K562 (cell line): ENCODE measurements at regions not wholly inside any gene's neighbourhood (a gene's known extent, or its start where the extent isn't known, plus 50 kb on each side); places are given as distances from the start of the nearest gene placed in this dataset.

ENCODE experiments used
- ATAC-seq: fragments of 200-7000 bp; cut with Tn5 transposase; 3 replicates; pipeline ENCODE4 v1.9.1; 2020; ENCODE audit warnings: moderate library complexity
- BruUV-seq: library from RNA; stranded (reverse); fragments of 400-500 nt; replicated peaks from 2 replicates; lab custom pipeline; 2021; lab: Mats Ljungman, UMichigan
- CTCF ChIA-PET: fragments of 300-600 bp; formaldehyde crosslinking; extraction: SDS; loops from one replicate; lab custom pipeline; 2021; ENCODE audit warnings: low intra/inter-chr PET ratio; lab: Yijun Ruan, JAX
- POLR2A ChIA-PET: fragments of 300-600, 350-650 bp; sonication (Branson Sonifier 250); formaldehyde crosslinking; extraction: SDS; loops from one replicate; lab custom pipeline; 2021; ENCODE audit warnings: antibody characterized with exemption, inconsistent platforms; lab: Yijun Ruan, JAX
- DNase-seq, 4 experiments: peaks; one replicate each; pipeline versions ENCODE4 v3.0.0 to v3.0.0-alpha.2; 2011 to 2018; ENCODE audit warnings: low spot score in 3 of 4, mixed read lengths in 3 of 4; ENCODE audit errors: extremely low read depth in 1 of 4
- FAIRE-seq: peaks from 2 replicates; lab custom pipeline; 2011; peaks lifted over from hg19 to GRCh38; lab: Jason Lieb, UNC
- H2AFZ ChIP-seq: 2 replicates; pipeline ENCODE4 v1.6.0; 2011; ENCODE audit warnings: low read depth, low read length, control low read depth, inconsistent platforms
- H3K27ac ChIP-seq: fragments of 200-600 bp; 3 replicates; pipeline ENCODE4 v1.8.0; 2011; ENCODE audit warnings: low read depth, mild to moderate bottlenecking, control low read depth, inconsistent platforms, low read length, moderate library complexity, mixed read lengths; ENCODE audit errors: extremely low read depth
- H3K27me3 ChIP-seq, 2 experiments: fragments of 300-600 bp in 1 of 2; 2 replicates in 1 of 2; 3 replicates in 1 of 2; pipeline versions ENCODE4 v1.6.0 to v1.8.0; 2011; ENCODE audit warnings: inconsistent platforms in 2 of 2, low read length in 2 of 2, mild to moderate bottlenecking in 1 of 2, mixed read lengths in 1 of 2, moderate library complexity in 1 of 2; ENCODE audit not compliant: control insufficient read depth in 2 of 2, insufficient read depth in 2 of 2
- H3K36me3 ChIP-seq: fragments of 300-600 bp; 3 replicates; pipeline ENCODE4 v1.8.0; 2011; ENCODE audit warnings: mild to moderate bottlenecking, low read length, inconsistent platforms; ENCODE audit not compliant: control insufficient read depth, insufficient read depth
- H3K4me1 ChIP-seq, 2 experiments: fragments of 200-600 bp in 1 of 2; replicated peaks in 1 of 2; 2 replicates in 1 of 2; 3 replicates in 1 of 2; pipeline versions ENCODE4 v1.5.1 to v1.8.0; 2011; ENCODE audit warnings: inconsistent platforms in 2 of 2, low read length in 2 of 2, mild to moderate bottlenecking in 1 of 2, mixed read lengths in 1 of 2, moderate library complexity in 1 of 2; ENCODE audit not compliant: control insufficient read depth in 2 of 2, insufficient read depth in 2 of 2
- H3K4me2 ChIP-seq: 2 replicates; pipeline ENCODE4 v1.6.1; 2011; ENCODE audit warnings: low read length, control low read depth, inconsistent platforms, mixed read lengths; ENCODE audit not compliant: insufficient read depth
- H3K4me3 ChIP-seq: fragments of 200-600 bp; sonication (generic), shearing (Covaris generic); 2 replicates; pipeline ENCODE4 v1.5.1; 2016; ENCODE audit warnings: control low read depth, inconsistent platforms
- H3K79me2 ChIP-seq: fragments of 200-600 bp; 3 replicates; pipeline ENCODE4 v1.8.0; 2011; ENCODE audit warnings: low read length, inconsistent platforms; ENCODE audit not compliant: control insufficient read depth, insufficient read depth
- H3K9ac ChIP-seq, 2 experiments: 2 replicates each; pipeline versions ENCODE4 v1.6.0 to v1.6.1; 2011; ENCODE audit warnings: low read depth in 2 of 2, low read length in 2 of 2, control low read depth in 1 of 2, inconsistent platforms in 1 of 2, mild to moderate bottlenecking in 1 of 2, mixed read lengths in 1 of 2; ENCODE audit not compliant: insufficient read depth in 1 of 2
- H3K9me1 ChIP-seq: one replicate; pipeline ENCODE4 v1.6.0; 2011; ENCODE audit warnings: inconsistent platforms, mild to moderate bottlenecking, low read length, moderate library complexity; ENCODE audit not compliant: control insufficient read depth, insufficient read depth
- H3K9me3 ChIP-seq: replicated peaks from 2 replicates; pipeline ENCODE4 v1.5.1; 2011; ENCODE audit warnings: low read depth, low read length, inconsistent platforms; ENCODE audit not compliant: control insufficient read depth, insufficient read depth
- H4K20me1 ChIP-seq: replicated peaks from 2 replicates; pipeline ENCODE4 v1.6.1; 2011; ENCODE audit warnings: low read length, inconsistent platforms, mixed read lengths; ENCODE audit not compliant: control insufficient read depth, insufficient read depth
- FOSL1 ChIP-seq: fragments of 200-800 bp; sonication (Bioruptor generic); conservative IDR thresholded peaks from 2 replicates; pipeline ENCODE4 v1.6.1; 2016; ENCODE audit warnings: missing genetic modification characterization, missing compliant biosample characterization
- FOXA3 ChIP-seq, 2 experiments: fragments of 450-650 bp in 1 of 2; sonication (generic) in 1 of 2; formaldehyde crosslinking; IDR thresholded peaks in 1 of 2; conservative IDR thresholded peaks in 1 of 2; 2 replicates each; pipeline versions ENCODE4 v1.4.0 to v1.8.0; 2020 to 2022; ENCODE audit warnings: mild to moderate bottlenecking in 2 of 2, missing genetic modification reagents in 1 of 2
- GABPA ChIP-seq: fragments of 200-800 bp; sonication (Bioruptor generic); conservative IDR thresholded peaks from 2 replicates; pipeline ENCODE4 v1.6.1; 2016; ENCODE audit warnings: low read depth, missing genetic modification characterization, missing compliant biosample characterization
- KDM2B ChIP-seq: fragments of 250-450 bp; sonication (Bioruptor Pico); IDR thresholded peaks from 2 replicates; pipeline ENCODE4 v1.8.0; 2021; ENCODE audit warnings: mild to moderate bottlenecking, moderate library complexity
- NONO ChIP-seq, 2 experiments: fragments of 200-400 bp in 1 of 2; fragments of 450-650 bp in 1 of 2; formaldehyde crosslinking in 1 of 2; IDR thresholded peaks; 2 replicates each; pipeline ENCODE4 v1.6.1; 2017; ENCODE audit warnings: low read depth in 2 of 2, mild to moderate bottlenecking in 2 of 2, moderate library complexity in 2 of 2, low read length in 1 of 2
- SMAD3 ChIP-seq: fragments of 450-650 bp; formaldehyde crosslinking; conservative IDR thresholded peaks from 2 replicates; pipeline ENCODE4 v1.4.0; 2020; ENCODE audit warnings: mild to moderate bottlenecking
- SMC3 ChIP-seq: conservative IDR thresholded peaks from 2 replicates; pipeline ENCODE4 v1.6.1; 2011; ENCODE audit warnings: low read depth, low read length, improper control_type of control experiment; ENCODE audit not compliant: insufficient read depth
- TRIM28 ChIP-seq: fragments of 450-650 bp; IDR thresholded peaks from 2 replicates; pipeline ENCODE4 v1.6.1; 2017
- ZFP30 ChIP-seq: fragments of 250-450 bp; sonication (Bioruptor Pico); IDR thresholded peaks from 2 replicates; pipeline ENCODE4 v1.8.0; 2022; ENCODE audit warnings: moderate library complexity, mild to moderate bottlenecking, inconsistent platforms, borderline replicate concordance
- ZNF274 ChIP-seq: IDR thresholded peaks from 2 replicates; pipeline ENCODE4 v1.6.1; 2011; ENCODE audit warnings: low read depth, mild to moderate bottlenecking, low read length, moderate library complexity, borderline replicate concordance
- ZNF717 ChIP-seq: fragments of 250-450 bp; sonication (Bioruptor Pico); IDR thresholded peaks from 2 replicates; pipeline ENCODE4 v1.5.0; 2021
- ZNF76 ChIP-seq: fragments of 250-450 bp; sonication (Bioruptor Pico); IDR thresholded peaks from 2 replicates; pipeline ENCODE4 v1.4.0; 2020; ENCODE audit warnings: mild to moderate bottlenecking, moderate library complexity, borderline replicate concordance
- ZZZ3 ChIP-seq: fragments of 450-650 bp; IDR thresholded peaks from 2 replicates; pipeline ENCODE4 v1.6.1; 2016; ENCODE audit warnings: antibody characterized with exemption, mild to moderate bottlenecking, moderate library complexity
- WGBS: fragments of 100-300 bp; shearing (Covaris generic); methylation state at CpG from one replicate; pipeline ENCODE4 v1.1.6; 2016; ENCODE audit warnings: low coverage, mixed read lengths; ENCODE audit not compliant: insufficient coverage; ENCODE audit errors: missing lambda C conversion rate; 5-methylcytosine and 5-hydroxymethylcytosine counted together
- in situ Hi-C: fragments of 300-500 bp; cut with MboI; formaldehyde crosslinking; loops from 4 replicates; pipeline ENCODE4 v1.15.0; 2018; ENCODE audit warnings: inconsistent platforms, mixed read lengths
- intact Hi-C: fragments of 100-400 bp; cut with micrococcal nuclease; formaldehyde crosslinking; loops from 2 replicates; pipeline ENCODE4 v1.14.2; 2022
- TF ChIP-seq, protein P1 (sequence below): fragments of 450-650 bp; IDR thresholded peaks from 2 replicates; pipeline ENCODE4 v1.6.1; 2017; ENCODE audit warnings: antibody characterized with exemption, mild to moderate bottlenecking
- TF ChIP-seq, protein P2 (sequence below): fragments of 250-450 bp; sonication (Bioruptor Pico); IDR thresholded peaks from 2 replicates; pipeline ENCODE4 v1.5.0; 2021

DNA sequence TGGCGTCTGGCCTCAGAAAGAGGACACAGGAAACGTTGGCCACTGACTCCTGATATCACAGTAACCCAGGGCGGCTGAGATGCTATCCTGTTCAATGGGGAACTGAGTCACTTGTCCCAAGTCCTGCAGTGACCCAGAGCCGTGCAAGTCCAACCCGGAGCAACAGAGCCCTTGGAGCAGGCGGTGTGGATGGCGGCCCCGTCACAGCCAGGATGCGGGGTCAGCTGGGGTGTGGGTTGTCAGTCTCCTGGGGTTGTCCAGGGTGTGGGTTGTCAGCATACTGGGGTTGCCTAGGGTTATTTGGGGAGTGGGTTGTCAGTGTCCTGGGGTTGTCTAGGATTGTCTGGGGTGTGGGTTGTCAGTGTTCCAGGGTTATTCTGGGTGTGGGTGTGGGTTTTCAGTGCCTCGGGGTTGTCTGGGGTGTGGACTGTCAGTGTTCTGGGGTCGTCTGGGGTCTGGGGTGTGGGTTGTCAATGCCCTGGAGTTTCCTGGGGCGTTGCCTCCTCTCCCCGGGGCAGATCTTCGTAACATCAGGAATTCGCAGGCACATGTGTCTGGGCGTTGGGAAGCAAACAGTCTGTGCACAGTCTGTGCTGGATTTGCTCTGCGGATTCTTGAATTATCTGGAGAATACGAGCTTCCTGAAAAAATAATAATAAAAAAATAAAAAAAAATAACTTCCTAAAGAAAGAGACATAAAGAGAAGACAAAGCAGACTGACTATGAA, 257.5 kb downstream of the PARP8 start:
- TF ChIP-seq SMC3, result no peak
- TF ChIP-seq ZZZ3, result no peak
- TF ChIP-seq GABPA, result no peak
- TF ChIP-seq ZNF274, result no peak
- TF ChIP-seq SMAD3 (CRISPR knock-in tag), result no peak
- TF ChIP-seq KDM2B (CRISPR knock-in tag), result no peak
- TF ChIP-seq ZNF76 (CRISPR knock-in tag), result no peak
- TF ChIP-seq FOSL1 (tag), result no peak
- TF ChIP-seq TRIM28, result no peak
- TF ChIP-seq, protein P1, sequence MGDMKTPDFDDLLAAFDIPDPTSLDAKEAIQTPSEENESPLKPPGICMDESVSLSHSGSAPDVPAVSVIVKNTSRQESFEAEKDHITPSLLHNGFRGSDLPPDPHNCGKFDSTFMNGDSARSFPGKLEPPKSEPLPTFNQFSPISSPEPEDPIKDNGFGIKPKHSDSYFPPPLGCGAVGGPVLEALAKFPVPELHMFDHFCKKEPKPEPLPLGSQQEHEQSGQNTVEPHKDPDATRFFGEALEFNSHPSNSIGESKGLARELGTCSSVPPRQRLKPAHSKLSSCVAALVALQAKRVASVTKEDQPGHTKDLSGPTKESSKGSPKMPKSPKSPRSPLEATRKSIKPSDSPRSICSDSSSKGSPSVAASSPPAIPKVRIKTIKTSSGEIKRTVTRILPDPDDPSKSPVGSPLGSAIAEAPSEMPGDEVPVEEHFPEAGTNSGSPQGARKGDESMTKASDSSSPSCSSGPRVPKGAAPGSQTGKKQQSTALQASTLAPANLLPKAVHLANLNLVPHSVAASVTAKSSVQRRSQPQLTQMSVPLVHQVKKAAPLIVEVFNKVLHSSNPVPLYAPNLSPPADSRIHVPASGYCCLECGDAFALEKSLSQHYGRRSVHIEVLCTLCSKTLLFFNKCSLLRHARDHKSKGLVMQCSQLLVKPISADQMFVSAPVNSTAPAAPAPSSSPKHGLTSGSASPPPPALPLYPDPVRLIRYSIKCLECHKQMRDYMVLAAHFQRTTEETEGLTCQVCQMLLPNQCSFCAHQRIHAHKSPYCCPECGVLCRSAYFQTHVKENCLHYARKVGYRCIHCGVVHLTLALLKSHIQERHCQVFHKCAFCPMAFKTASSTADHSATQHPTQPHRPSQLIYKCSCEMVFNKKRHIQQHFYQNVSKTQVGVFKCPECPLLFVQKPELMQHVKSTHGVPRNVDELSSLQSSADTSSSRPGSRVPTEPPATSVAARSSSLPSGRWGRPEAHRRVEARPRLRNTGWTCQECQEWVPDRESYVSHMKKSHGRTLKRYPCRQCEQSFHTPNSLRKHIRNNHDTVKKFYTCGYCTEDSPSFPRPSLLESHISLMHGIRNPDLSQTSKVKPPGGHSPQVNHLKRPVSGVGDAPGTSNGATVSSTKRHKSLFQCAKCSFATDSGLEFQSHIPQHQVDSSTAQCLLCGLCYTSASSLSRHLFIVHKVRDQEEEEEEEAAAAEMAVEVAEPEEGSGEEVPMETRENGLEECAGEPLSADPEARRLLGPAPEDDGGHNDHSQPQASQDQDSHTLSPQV, result no peak
- TF ChIP-seq ZFP30, result no peak
- no peak for TF ChIP-seq FOXA3 (CRISPR knock-in tag; conservative IDR thresholded peaks at IDR 0.05 in 1 of 2, IDR thresholded peaks at IDR 0.05 in 1 of 2)
- TF ChIP-seq, protein P2, sequence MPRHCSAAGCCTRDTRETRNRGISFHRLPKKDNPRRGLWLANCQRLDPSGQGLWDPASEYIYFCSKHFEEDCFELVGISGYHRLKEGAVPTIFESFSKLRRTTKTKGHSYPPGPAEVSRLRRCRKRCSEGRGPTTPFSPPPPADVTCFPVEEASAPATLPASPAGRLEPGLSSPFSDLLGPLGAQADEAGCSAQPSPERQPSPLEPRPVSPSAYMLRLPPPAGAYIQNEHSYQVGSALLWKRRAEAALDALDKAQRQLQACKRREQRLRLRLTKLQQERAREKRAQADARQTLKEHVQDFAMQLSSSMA (CRISPR knock-in tag), result no peak
- TF ChIP-seq NONO (IDR thresholded peaks at IDR 0.05; ENCODE audit: low read depth in 2 of 2, low read length in 1 of 2), result no peak
- TF ChIP-seq ZNF717 (CRISPR knock-in tag), result no peak
- Histone ChIP-seq H3K27me3 (no peaks in the 10 kb centered on the region), H2AFZ (no peak overlapping the region), H4K20me1 (no peaks in the 10 kb centered on the region), H3K9me1 (no peaks in the 10 kb centered on the region), H3K27ac (no peak overlapping the region), H3K79me2 (no peaks in the 10 kb centered on the region), H3K4me3 (no peak overlapping the region), H3K9me3 (no peaks in the 10 kb centered on the region), H3K4me2 (no peak overlapping the region), H3K36me3 (no peaks in the 10 kb centered on the region), H3K9ac (no peak overlapping the region), H3K4me1 (peaks cover 0 to 14% of the 10 kb centered on the region in 2 experiments; a peak in 1 of 5 replicates)
- DNase-seq (no peak), ATAC-seq (no peak), FAIRE-seq (no peak)
- ChIA-PET POLR2A (no interaction called here), CTCF (interaction anchor here (0.7 kb wide), 1 partner anchor 39 kb away, joined by 3 read pairs; no protein-coding TSS in a partner anchor)
- intact Hi-C loops (no loop called here), in situ Hi-C loops (no loop called here)
- WGBS, result 13% methylated on average over 17 of the region's 18 CpGs
- BruUV-seq, result no TSS peak
